B cell (primary cell): ENCODE measurements at regions not wholly inside any gene's neighbourhood (a gene's known extent, or its start where the extent isn't known, plus 50 kb on each side); places are given as distances from the start of the nearest gene placed in this dataset.

Experiments used
- ATAC-seq: fragments of 200-7000 bp; cut with Tn5 transposase; one replicate; pipeline ENCODE4 v1.10.0; 2021; ENCODE audit warnings: low read depth, mild to moderate bottlenecking, moderate number of reproducible peaks, moderate library complexity
- CTCF ChIA-PET: fragments of 350-600 bp; sonication (Branson Sonifier 250); formaldehyde crosslinking; loops from one replicate; lab custom pipeline; 2021; ENCODE audit warnings: antibody characterized with exemption, inconsistent platforms; lab: Charles Lee
- POLR2A ChIA-PET: fragments of 350-600 bp; sonication (Branson Sonifier 250); formaldehyde crosslinking; loops from one replicate; lab custom pipeline; 2021; ENCODE audit warnings: antibody characterized with exemption; lab: Charles Lee
- DNase-seq: peaks from one replicate; pipeline ENCODE4 v3.0.0; 2013
- H2AFZ ChIP-seq: 2 replicates; pipeline ENCODE4 v1.6.1; 2012; ENCODE audit warnings: mild to moderate bottlenecking, low read depth, low read length; ENCODE audit not compliant: insufficient read depth, poor library complexity, severe bottlenecking
- H3K27ac ChIP-seq, 2 donors: 1 replicate in 1 of 2; 2 replicates in 1 of 2; pipeline ENCODE4 v1.5.1; 2012 to 2013; ENCODE audit warnings: low read length in 2 of 2, mild to moderate bottlenecking in 2 of 2, moderate library complexity in 1 of 2
- H3K27me3 ChIP-seq, 4 experiments: fragments of 200-600 bp in 1 of 4; sonication (generic) in 1 of 4; replicated peaks in 1 of 4; 1 replicate in 2 of 4; 2 replicates in 2 of 4; pipeline versions ENCODE4 v1.6.1 to v1.7.0; 2013 to 2016; ENCODE audit warnings: low read length in 3 of 4, mild to moderate bottlenecking in 2 of 4, mixed read lengths in 1 of 4, moderate library complexity in 1 of 4; ENCODE audit not compliant: insufficient read depth in 4 of 4, control insufficient read depth in 3 of 4; ENCODE audit errors: control extremely low read depth in 1 of 4
- H3K36me3 ChIP-seq, 2 experiments: replicated peaks in 1 of 2; 1 replicate in 1 of 2; 2 replicates in 1 of 2; pipeline versions ENCODE4 v1.6.1 to v1.7.1; 2013; ENCODE audit warnings: low read length in 1 of 2; ENCODE audit not compliant: insufficient read depth in 2 of 2, control insufficient read depth in 1 of 2; ENCODE audit errors: control extremely low read depth in 1 of 2, extremely low read depth in 1 of 2
- H3K4me1 ChIP-seq, 2 donors: fragments of 200-600 bp in 1 of 2; sonication (generic) in 1 of 2; 1 replicate in 1 of 2; 2 replicates in 1 of 2; pipeline versions ENCODE4 v1.5.1 to v1.6.1; 2013 to 2017; ENCODE audit warnings: low read length in 2 of 2; ENCODE audit not compliant: control insufficient read depth in 2 of 2, insufficient read depth in 2 of 2
- H3K4me2 ChIP-seq: replicated peaks from 2 replicates; pipeline ENCODE3; 2012; ENCODE audit warnings: mild to moderate bottlenecking, low read depth, low read length; ENCODE audit not compliant: poor library complexity, severe bottlenecking
- H3K4me3 ChIP-seq, 5 experiments: fragments of 200-600 bp in 1 of 5; sonication (generic) in 1 of 5; 1 replicate in 3 of 5; 2 replicates in 2 of 5; pipeline versions ENCODE4 v1.5.1 to v1.7.0; 2011 to 2016; ENCODE audit warnings: low read length in 4 of 5, mild to moderate bottlenecking in 4 of 5, low read depth in 2 of 5, control low read depth in 1 of 5, moderate library complexity in 1 of 5; ENCODE audit not compliant: insufficient read depth in 1 of 5; ENCODE audit errors: control extremely low read depth in 1 of 5, extremely low read depth in 1 of 5
- H3K79me2 ChIP-seq: fragments of 200-600 bp; sonication (generic); one replicate; pipeline ENCODE4 v1.6.0; 2016; ENCODE audit warnings: low read length; ENCODE audit not compliant: control insufficient read depth, insufficient read depth
- H3K9ac ChIP-seq: fragments of 200-600 bp; sonication (generic); 2 replicates; pipeline ENCODE4 v1.6.1; 2017; ENCODE audit warnings: mild to moderate bottlenecking, low read length, moderate library complexity
- H3K9me3 ChIP-seq, 3 donors: one replicate each; pipeline versions ENCODE4 v1.6.1 to v1.7.1; 2013; ENCODE audit warnings: low read length in 2 of 3; ENCODE audit not compliant: control insufficient read depth in 2 of 3, insufficient read depth in 1 of 3; ENCODE audit errors: control extremely low read depth in 1 of 3
- H4K20me1 ChIP-seq: 2 replicates; pipeline ENCODE4 v1.6.0; 2012; ENCODE audit warnings: mild to moderate bottlenecking, low read length; ENCODE audit not compliant: insufficient read depth, control insufficient read depth, poor library complexity, severe bottlenecking
- H3K27ac Mint-ChIP-seq: one replicate; pipeline ENCODE4 v1.8.0; 2021; ENCODE audit warnings: mixed read lengths
- H3K27me3 Mint-ChIP-seq: one replicate; pipeline ENCODE4 v1.8.0; 2021; ENCODE audit warnings: mixed read lengths
- H3K4me1 Mint-ChIP-seq: one replicate; pipeline ENCODE4 v1.8.0; 2021; ENCODE audit warnings: mixed read lengths
- H3K4me3 Mint-ChIP-seq: one replicate; pipeline ENCODE4 v1.8.0; 2021; ENCODE audit warnings: mixed read lengths
- H3K9me3 Mint-ChIP-seq: one replicate; pipeline ENCODE4 v1.8.0; 2022; ENCODE audit warnings: mixed read lengths; ENCODE audit not compliant: insufficient read depth
- EZH2 ChIP-seq: IDR thresholded peaks from 2 replicates; pipeline ENCODE4 v1.6.1; 2012; ENCODE audit warnings: borderline replicate concordance, low read depth, mild to moderate bottlenecking, moderate library complexity, low read length; ENCODE audit not compliant: insufficient read depth, poor library complexity, severe bottlenecking
- WGBS: methylation state at CpG from one replicate; pipeline ENCODE4 v1.1.5; 2013; ENCODE audit warnings: missing lambda C conversion rate; ENCODE audit not compliant: insufficient coverage; 5-methylcytosine and 5-hydroxymethylcytosine counted together
- intact Hi-C: fragments of 100-400 bp; cut with micrococcal nuclease; formaldehyde crosslinking; loops from one replicate; pipeline ENCODE4 v1.10.0; 2022
- TF ChIP-seq, protein P1 (sequence below): fragments of 200-600 bp; IDR thresholded peaks from one replicate; pipeline ENCODE4 v1.8.0; 2022; ENCODE audit warnings: antibody characterized with exemption, mild to moderate bottlenecking

DNA sequence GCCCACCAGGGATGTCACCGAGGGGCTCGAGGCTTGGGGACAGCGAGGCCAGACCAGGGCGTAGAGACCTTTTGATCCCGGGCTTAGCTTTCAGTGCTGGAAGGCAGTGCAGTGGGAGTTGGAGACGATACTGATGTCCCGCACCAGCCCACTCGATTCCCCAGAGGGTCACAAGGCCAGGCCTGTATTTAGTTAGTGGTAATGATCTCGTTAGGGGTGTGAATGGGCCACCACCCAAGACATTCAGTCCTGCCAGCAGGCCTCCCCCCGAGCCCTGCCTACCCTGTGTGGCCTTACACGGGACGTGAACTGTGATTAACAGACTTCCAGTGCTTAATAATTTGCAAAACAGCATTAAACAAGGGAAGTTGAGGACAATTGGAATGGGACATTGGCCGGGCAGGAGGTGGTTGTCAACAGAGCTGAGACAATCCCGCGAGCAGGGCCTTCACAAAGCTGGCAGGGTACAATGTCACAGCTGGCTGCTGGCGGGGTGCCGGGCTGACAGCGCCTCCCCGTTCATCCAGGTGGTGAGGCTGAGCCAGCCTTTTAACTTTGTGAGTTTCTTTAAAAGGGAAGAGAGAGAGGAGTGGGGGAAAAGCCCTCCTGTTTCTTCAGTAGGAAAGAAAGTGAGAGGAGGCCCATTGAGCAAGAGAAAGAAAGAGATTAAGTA lies 175.3 kb upstream of the RALGAPA2 start:
- H3K27ac Mint-ChIP-seq: no peak overlapping the region
- H3K4me1 ChIP-seq: no peaks in the 10 kb centered on the region
- no peaks in the 10 kb centered on the region for H3K27me3 ChIP-seq
- H2AFZ ChIP-seq: no peak overlapping the region
- H3K36me3 ChIP-seq: no peaks in the 10 kb centered on the region
- DNase-seq (no peak), ATAC-seq (no peak)
- H3K79me2 ChIP-seq: no peaks in the 10 kb centered on the region
- CTCF ChIA-PET: no interaction called here
- no peak overlapping the region for H3K4me3 ChIP-seq
- TF ChIP-seq, protein P1, sequence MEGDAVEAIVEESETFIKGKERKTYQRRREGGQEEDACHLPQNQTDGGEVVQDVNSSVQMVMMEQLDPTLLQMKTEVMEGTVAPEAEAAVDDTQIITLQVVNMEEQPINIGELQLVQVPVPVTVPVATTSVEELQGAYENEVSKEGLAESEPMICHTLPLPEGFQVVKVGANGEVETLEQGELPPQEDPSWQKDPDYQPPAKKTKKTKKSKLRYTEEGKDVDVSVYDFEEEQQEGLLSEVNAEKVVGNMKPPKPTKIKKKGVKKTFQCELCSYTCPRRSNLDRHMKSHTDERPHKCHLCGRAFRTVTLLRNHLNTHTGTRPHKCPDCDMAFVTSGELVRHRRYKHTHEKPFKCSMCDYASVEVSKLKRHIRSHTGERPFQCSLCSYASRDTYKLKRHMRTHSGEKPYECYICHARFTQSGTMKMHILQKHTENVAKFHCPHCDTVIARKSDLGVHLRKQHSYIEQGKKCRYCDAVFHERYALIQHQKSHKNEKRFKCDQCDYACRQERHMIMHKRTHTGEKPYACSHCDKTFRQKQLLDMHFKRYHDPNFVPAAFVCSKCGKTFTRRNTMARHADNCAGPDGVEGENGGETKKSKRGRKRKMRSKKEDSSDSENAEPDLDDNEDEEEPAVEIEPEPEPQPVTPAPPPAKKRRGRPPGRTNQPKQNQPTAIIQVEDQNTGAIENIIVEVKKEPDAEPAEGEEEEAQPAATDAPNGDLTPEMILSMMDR: no peak
- TF ChIP-seq EZH2: no peak
- H3K9me3 Mint-ChIP-seq: no peaks in the 10 kb centered on the region
- no peaks in the 10 kb centered on the region for H4K20me1 ChIP-seq
- no peaks in the 10 kb centered on the region for H3K4me1 Mint-ChIP-seq
- no peaks in the 10 kb centered on the region for H3K9me3 ChIP-seq
- intact Hi-C loops: loop anchor here (5.0 kb wide), 1 partner anchor 540 kb away; no protein-coding TSS in a partner anchor
- no peak overlapping the region for H3K4me2 ChIP-seq
- POLR2A ChIA-PET: no interaction called here
- no peak overlapping the region for H3K9ac ChIP-seq
- H3K4me3 Mint-ChIP-seq: no peak overlapping the region
- H3K27me3 Mint-ChIP-seq: peaks cover 19% of the 10 kb centered on the region
- WGBS: 75% methylated on average over 16 of the region's 19 CpGs
- no peak overlapping the region for H3K27ac ChIP-seq

DNA sequence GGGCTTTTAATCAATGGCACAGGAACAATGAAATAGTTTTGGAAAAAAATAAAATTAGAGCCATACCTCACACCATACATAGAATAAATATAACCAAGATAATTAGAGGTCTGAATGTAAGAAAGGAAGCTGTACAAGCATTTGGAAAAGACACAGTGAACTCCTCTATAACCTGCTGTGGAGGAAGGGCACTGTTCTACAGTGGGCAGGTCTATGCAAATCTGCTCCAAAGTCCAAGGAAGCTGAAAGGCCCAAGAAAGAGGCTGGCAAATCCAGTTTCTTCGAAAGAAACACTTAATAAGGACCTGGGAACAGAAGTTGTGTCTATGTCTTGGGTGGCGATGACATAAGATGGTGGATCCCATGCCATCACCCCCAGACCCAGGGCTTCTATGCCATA lies 169.4 kb upstream of the RALGAPA2 start:
- Histone ChIP-seq H4K20me1 (no peaks in the 10 kb centered on the region), H3K36me3 (no peaks in the 10 kb centered on the region), H3K27me3 (peaks cover 0 to 3% (median 0%) of the 10 kb centered on the region in 4 experiments), H3K79me2 (no peaks in the 10 kb centered on the region), H3K27ac (no peak overlapping the region), H3K4me1 (no peaks in the 10 kb centered on the region), H3K4me3 (no peak overlapping the region), H3K4me2 (no peak overlapping the region), H3K9me3 (no peaks in the 10 kb centered on the region), H2AFZ (no peak overlapping the region), H3K9ac (no peak overlapping the region)
- no peaks in the 10 kb centered on the region for H3K9me3 Mint-ChIP-seq
- no peak overlapping the region for H3K4me3 Mint-ChIP-seq
- TF ChIP-seq, protein P1: no peak
- no peak for TF ChIP-seq EZH2
- DNase-seq (no peak), ATAC-seq (no peak)
- ChIA-PET POLR2A (no interaction called here), CTCF (no interaction called here)
- H3K27me3 Mint-ChIP-seq: peaks cover 24% of the 10 kb centered on the region
- no peaks in the 10 kb centered on the region for H3K4me1 Mint-ChIP-seq
- intact Hi-C loops: no loop called here
- no CpG with 5 or more reads among the region's 2 CpGs for WGBS
- no peak overlapping the region for H3K27ac Mint-ChIP-seq
